ENCODE measurements at regions not wholly inside any gene's neighbourhood (a gene's known extent, or its start where the extent isn't known, plus 50 kb on each side); places are given as distances from the start of the nearest gene placed in this dataset.

- no peak for TF ChIP-seq POLR2A (IDR thresholded peaks at IDR 0.05)
- TF ChIP-seq CTCF (IDR thresholded peaks at IDR 0.05), result no peak
These were observed 142.7 kb upstream of the ST6GAL2 start for GRCh38 chr2:107028661-107029060.

Data from esophagus squamous epithelium (tissue), 4 donors.